T-helper 2 cell treated with Interferon-gamma antibody and Interleukin-4, amounts not matched to agents 5 μg/mL and 100 μg/mL, for 36 hours (primary cell): ENCODE measurements at regions not wholly inside any gene's neighbourhood (a gene's known extent, or its start where the extent isn't known, plus 50 kb on each side); places are given as distances from the start of the nearest gene placed in this dataset.
A peak's percentile ranks its signal among the peaks of the same experiment; 100 is the strongest.
"Not testable (repeated sequence)": the region's sequence is repeated elsewhere in the genome, so short reads cannot be mapped to it uniquely, and the experiment has no call there.

Source experiments
- DNase-seq: peaks from one replicate; pipeline ENCODE4 v3.0.0; 2021; ENCODE audit warnings: low spot score
- H3K27ac Mint-ChIP-seq: one replicate; pipeline ENCODE4 v1.8.0; 2021; ENCODE audit warnings: mild to moderate bottlenecking, mixed read lengths
- H3K27me3 Mint-ChIP-seq: one replicate; pipeline ENCODE4 v1.8.0; 2021; ENCODE audit warnings: low read depth, mixed read lengths
- H3K36me3 Mint-ChIP-seq: one replicate; pipeline ENCODE4 v1.8.0; 2021; ENCODE audit warnings: low read depth, mixed read lengths
- H3K4me1 Mint-ChIP-seq: one replicate; pipeline ENCODE4 v1.8.0; 2021; ENCODE audit warnings: low read depth, mixed read lengths
- H3K4me3 Mint-ChIP-seq: one replicate; pipeline ENCODE4 v1.8.0; 2022; ENCODE audit warnings: mild to moderate bottlenecking, moderate library complexity, mixed read lengths
- H3K9me3 Mint-ChIP-seq: one replicate; pipeline ENCODE4 v1.8.0; 2021; ENCODE audit warnings: mixed read lengths

DNA sequence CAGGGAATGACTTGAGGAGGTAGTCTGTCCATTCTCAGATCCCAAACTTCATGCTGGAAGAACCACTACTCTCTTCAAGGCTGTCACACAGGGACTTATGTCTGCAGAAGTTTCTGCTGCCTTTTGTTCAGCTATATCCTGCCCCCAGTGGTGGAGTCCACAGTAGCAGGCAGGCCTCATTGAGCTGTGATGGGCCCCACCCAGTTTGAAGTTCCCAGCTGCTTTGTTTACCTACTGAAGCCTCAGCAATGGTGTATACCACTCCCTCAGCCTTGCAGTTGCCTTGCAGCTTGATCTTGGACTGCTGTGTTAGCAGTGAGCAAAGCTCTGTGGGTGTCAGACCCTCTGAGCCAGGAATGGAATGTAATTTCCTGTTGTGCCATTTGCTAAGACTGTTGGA lies 212.0 kb downstream of the CDY2B start:
- not testable (repeated sequence) for H3K27ac Mint-ChIP-seq, H3K36me3 Mint-ChIP-seq, DNase-seq, H3K27me3 Mint-ChIP-seq, H3K9me3 Mint-ChIP-seq, H3K4me1 Mint-ChIP-seq, H3K4me3 Mint-ChIP-seq

DNA sequence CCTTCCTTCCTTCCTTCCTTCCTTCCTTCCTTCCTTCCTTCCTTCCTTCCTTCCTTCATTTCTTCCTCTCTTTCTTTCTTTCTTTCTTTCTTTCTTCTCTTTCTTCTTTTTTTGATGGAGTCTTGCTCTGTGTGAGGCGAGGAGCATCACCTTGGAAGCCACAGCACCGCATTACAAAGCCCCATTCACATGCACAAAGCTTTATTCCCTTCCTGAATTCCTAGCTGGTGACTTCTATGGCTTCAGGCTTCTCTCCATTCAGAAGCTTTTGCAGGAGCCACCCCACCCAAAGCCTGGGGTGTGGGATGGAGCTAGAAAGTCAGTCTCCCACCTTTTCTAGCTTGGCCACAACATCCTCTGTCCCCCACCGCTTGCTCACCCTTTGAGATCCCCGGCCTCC lies 237.0 kb downstream of the CDY2B start:
- H3K9me3 Mint-ChIP-seq, H3K27me3 Mint-ChIP-seq, H3K4me1 Mint-ChIP-seq, H3K36me3 Mint-ChIP-seq, H3K4me3 Mint-ChIP-seq, DNase-seq, H3K27ac Mint-ChIP-seq: not testable (repeated sequence)

DNA sequence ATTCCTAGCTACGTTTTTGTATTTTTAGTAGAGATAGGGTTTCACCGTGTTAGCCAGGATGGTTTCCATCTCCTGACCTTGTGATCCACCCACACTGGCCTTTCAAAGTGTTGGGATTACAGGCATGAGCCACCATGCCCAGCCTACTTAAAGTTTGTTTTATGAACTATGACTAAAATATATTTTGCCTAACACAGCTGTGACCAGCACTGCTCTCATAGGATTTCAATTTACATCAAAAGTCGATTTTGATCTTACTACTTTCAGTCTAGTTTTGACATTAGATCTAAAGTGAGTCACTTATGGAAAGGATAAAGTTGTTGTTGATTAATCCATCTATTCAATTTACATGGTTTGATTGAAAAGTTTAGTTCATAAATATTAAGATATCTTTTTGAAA lies 245.5 kb downstream of the CDY2B start:
- H3K9me3 Mint-ChIP-seq, H3K27ac Mint-ChIP-seq, H3K36me3 Mint-ChIP-seq, DNase-seq, H3K27me3 Mint-ChIP-seq, H3K4me1 Mint-ChIP-seq, H3K4me3 Mint-ChIP-seq: not testable (repeated sequence)

GRCh38 chrY:17611256-17611655 lies 268.8 kb downstream of the CDY2B start:
- not testable (repeated sequence) for H3K4me3 Mint-ChIP-seq, H3K36me3 Mint-ChIP-seq, H3K27ac Mint-ChIP-seq, H3K9me3 Mint-ChIP-seq, DNase-seq, H3K27me3 Mint-ChIP-seq, H3K4me1 Mint-ChIP-seq

DNA sequence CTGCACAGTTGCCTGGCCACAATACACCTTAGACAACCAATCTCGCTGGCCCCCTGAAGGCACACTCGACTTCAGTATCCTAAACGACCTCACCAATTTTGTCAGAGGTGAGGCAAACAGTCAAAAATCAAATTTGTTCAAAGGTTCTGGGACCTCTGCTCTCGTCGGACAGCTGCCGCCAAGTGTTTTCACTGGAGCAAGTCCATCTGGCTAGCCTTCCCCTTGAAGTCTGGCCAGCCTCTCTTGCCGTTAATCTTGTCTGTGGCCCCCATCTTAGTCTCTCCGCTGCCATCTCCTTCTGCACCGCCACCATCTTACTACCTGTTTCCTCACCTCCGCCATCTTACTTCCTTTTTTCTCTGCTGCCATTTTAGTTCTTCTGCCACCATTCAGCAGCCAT lies 269.4 kb downstream of the CDY2B start:
- H3K36me3 Mint-ChIP-seq, H3K4me3 Mint-ChIP-seq, H3K27ac Mint-ChIP-seq, H3K27me3 Mint-ChIP-seq, H3K4me1 Mint-ChIP-seq, H3K9me3 Mint-ChIP-seq, DNase-seq: not testable (repeated sequence)

- not testable (repeated sequence) for DNase-seq, H3K36me3 Mint-ChIP-seq, H3K27ac Mint-ChIP-seq, H3K9me3 Mint-ChIP-seq, H3K4me1 Mint-ChIP-seq, H3K27me3 Mint-ChIP-seq, H3K4me3 Mint-ChIP-seq
These were observed 272.9 kb downstream of the CDY2B start for GRCh38 chrY:17607150-17607549.

GRCh38 chrY:17599263-17599662 lies 280.8 kb downstream of the CDY2B start:
- H3K27me3 Mint-ChIP-seq, H3K4me1 Mint-ChIP-seq, DNase-seq, H3K27ac Mint-ChIP-seq, H3K36me3 Mint-ChIP-seq, H3K9me3 Mint-ChIP-seq, H3K4me3 Mint-ChIP-seq: not testable (repeated sequence)

- not testable (repeated sequence) for H3K27ac Mint-ChIP-seq, DNase-seq, H3K9me3 Mint-ChIP-seq
These were observed 286.3 kb downstream of the CDY2B start for GRCh38 chrY:17593748-17594147.

DNA sequence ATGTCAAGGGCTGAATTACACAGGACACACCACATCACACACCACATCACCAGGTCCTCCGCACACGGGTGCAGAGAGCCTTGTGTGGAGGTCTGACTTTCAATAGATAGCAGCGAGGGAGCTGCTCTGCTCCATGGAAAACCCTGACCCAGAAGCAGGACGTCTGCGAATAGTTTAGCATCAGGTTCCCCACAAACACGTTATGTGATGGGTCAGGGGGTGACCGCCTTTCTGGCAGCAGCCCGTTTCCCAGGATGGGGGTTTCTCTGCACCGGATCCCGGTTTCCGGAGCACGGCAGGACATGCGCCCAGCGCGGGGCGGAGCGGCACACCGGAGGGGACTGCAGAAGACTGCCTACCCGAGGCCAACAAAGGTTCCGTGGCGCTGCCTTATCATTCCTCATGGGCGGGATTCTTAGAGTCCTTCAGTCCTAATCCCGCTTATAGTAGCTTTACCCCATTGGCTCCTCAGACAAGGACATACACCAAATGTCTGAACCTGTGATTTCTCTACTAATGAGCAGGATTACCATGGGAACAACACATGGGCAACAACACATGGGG lies 300.0 kb downstream of the CDY2B start:
- not testable (repeated sequence) for H3K27me3 Mint-ChIP-seq, H3K36me3 Mint-ChIP-seq, H3K4me1 Mint-ChIP-seq, H3K4me3 Mint-ChIP-seq, DNase-seq, H3K27ac Mint-ChIP-seq, H3K9me3 Mint-ChIP-seq

More at GRCh38 chrY:17593748-17594147, 286.3 kb downstream of the CDY2B start:
- not testable (repeated sequence) for H3K36me3 Mint-ChIP-seq, H3K27me3 Mint-ChIP-seq, H3K4me1 Mint-ChIP-seq, H3K4me3 Mint-ChIP-seq

- not testable (repeated sequence) for H3K9me3 Mint-ChIP-seq, H3K27me3 Mint-ChIP-seq, H3K36me3 Mint-ChIP-seq, H3K27ac Mint-ChIP-seq, H3K4me1 Mint-ChIP-seq
- peak overlapping the region; percentile 42 for H3K4me3 Mint-ChIP-seq
- DNase-seq = peak; percentile 1
These were observed 300.7 kb downstream of the CDY2B start for GRCh38 chrY:17579131-17579955.

- not testable (repeated sequence) for H3K36me3 Mint-ChIP-seq, H3K4me3 Mint-ChIP-seq, H3K27me3 Mint-ChIP-seq, H3K4me1 Mint-ChIP-seq, H3K27ac Mint-ChIP-seq, DNase-seq, H3K9me3 Mint-ChIP-seq
These were observed 316.9 kb downstream of the CDY2B start for GRCh38 chrY:17563114-17563513.
